HUES48 (cell line): ENCODE measurements at regions not wholly inside any gene's neighbourhood (a gene's known extent, or its start where the extent isn't known, plus 50 kb on each side); places are given as distances from the start of the nearest gene placed in this dataset.

Source experiments
- H3K27ac ChIP-seq: one replicate; pipeline ENCODE4 v1.7.0; 2013; ENCODE audit warnings: low read depth, low read length, inconsistent platforms
- H3K27me3 ChIP-seq: 2 replicates; pipeline ENCODE4 v1.6.1; 2013; ENCODE audit warnings: mild to moderate bottlenecking, low read length; ENCODE audit not compliant: control insufficient read depth, insufficient read depth
- H3K36me3 ChIP-seq: 2 replicates; pipeline ENCODE4 v1.6.1; 2013; ENCODE audit warnings: low read length; ENCODE audit not compliant: control insufficient read depth, insufficient read depth
- H3K4me1 ChIP-seq: 2 replicates; pipeline ENCODE4 v1.6.1; 2013; ENCODE audit warnings: mild to moderate bottlenecking, low read length; ENCODE audit not compliant: control insufficient read depth, insufficient read depth
- H3K4me3 ChIP-seq: 2 replicates; pipeline ENCODE4 v1.5.1; 2013; ENCODE audit warnings: mild to moderate bottlenecking, low read depth, low read length
- H3K9ac ChIP-seq: 2 replicates; pipeline ENCODE4 v1.6.1; 2013; ENCODE audit warnings: mild to moderate bottlenecking, low read depth, low read length, moderate library complexity
- H3K9me3 ChIP-seq: 2 replicates; pipeline ENCODE4 v1.6.1; 2013; ENCODE audit warnings: low read length; ENCODE audit not compliant: control insufficient read depth, insufficient read depth

DNA sequence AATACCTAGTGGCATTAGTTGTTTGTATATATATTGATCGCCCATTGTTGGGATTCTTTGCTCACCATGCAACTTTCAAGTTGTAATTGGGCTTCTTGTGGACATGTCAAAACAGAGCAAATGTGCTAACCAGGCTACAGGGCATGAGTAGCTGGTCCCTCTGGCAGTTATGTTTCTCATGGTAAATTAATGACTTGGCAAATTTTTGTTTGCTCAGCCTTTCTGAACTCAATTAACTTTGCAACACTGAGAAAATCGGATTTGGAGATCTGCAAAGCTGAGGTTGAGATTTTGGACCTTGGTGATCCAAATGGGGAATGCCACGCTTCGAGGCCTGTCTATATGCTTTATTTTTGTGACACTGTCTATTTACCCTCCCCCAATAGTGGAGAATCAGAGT lies 138.5 kb upstream of the PIRT start:
- H3K27me3 ChIP-seq: no peaks in the 10 kb centered on the region
- H3K36me3 ChIP-seq: no peaks in the 10 kb centered on the region
- no peak overlapping the region for H3K27ac ChIP-seq
- no peak overlapping the region for H3K4me3 ChIP-seq
- H3K9ac ChIP-seq: no peak overlapping the region
- no peaks in the 10 kb centered on the region for H3K4me1 ChIP-seq
- no peaks in the 10 kb centered on the region for H3K9me3 ChIP-seq

DNA sequence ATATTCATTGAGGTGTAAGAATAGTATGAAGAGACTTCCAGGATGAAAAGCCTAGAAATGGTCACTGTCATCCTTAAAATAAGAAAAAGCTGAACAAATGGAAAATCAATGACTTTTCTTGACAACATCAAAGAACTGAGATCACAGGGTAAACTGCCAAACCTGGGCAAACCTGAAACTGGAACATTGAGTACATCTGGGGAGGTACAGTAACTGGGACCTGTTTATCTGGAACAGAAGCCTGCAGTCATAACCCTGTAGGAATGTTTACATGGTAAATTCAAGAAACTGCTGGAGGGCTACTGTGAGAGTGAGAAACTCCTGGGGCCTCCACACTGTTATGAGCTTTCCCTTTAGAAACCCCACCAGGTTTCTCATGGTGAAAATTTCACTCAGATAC lies 130.1 kb upstream of the PIRT start:
- H3K27ac ChIP-seq: no peak overlapping the region
- no peaks in the 10 kb centered on the region for H3K9me3 ChIP-seq
- no peak overlapping the region for H3K9ac ChIP-seq
- no peaks in the 10 kb centered on the region for H3K27me3 ChIP-seq
- no peaks in the 10 kb centered on the region for H3K36me3 ChIP-seq
- H3K4me1 ChIP-seq: no peaks in the 10 kb centered on the region
- no peak overlapping the region for H3K4me3 ChIP-seq

DNA sequence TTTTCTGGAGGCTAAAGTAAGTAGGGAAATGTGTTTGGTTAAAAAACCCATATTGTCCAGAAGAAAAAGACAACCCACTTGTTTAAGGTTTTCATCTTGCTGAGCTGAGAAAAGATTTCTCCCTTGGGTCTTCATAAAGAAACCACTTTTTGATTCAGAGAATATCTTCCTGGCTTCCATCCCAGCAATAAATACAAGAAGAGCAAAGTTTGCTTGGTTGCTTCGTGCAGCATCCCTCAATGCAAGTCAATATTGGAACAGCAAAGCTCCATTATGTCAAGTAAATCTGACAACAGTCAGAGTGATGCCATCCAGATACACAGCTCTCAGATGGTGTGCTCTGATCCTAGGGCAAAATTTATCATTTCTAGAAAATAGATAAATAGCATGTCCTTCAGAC lies 118.9 kb upstream of the PIRT start:
- Histone ChIP-seq H3K27ac (no peak overlapping the region), H3K27me3 (no peaks in the 10 kb centered on the region), H3K4me1 (no peaks in the 10 kb centered on the region), H3K9ac (no peak overlapping the region), H3K4me3 (no peak overlapping the region), H3K9me3 (no peaks in the 10 kb centered on the region), H3K36me3 (no peaks in the 10 kb centered on the region)

DNA sequence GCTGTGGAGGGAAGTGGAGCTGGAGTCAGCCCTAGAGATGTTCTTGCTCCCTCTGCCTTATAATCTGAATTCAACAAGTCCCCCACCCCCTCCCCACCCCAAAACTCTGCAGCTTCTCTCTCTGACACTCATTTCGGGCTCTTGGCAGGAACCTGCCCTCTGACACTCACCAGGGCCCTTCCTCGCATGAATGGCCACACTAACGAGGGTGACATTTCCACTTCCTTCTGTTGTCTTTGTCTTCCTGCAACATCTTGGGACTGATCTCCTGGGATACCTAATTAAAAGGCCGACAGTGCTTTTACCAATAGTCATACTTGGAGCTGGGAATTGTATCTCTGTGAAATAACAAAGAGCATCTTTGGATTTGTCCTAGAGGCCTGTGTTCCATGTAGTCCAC lies 106.9 kb upstream of the PIRT start:
- Histone ChIP-seq H3K27ac (no peak overlapping the region), H3K4me1 (no peaks in the 10 kb centered on the region), H3K4me3 (no peak overlapping the region), H3K36me3 (no peaks in the 10 kb centered on the region), H3K9me3 (no peaks in the 10 kb centered on the region), H3K27me3 (no peaks in the 10 kb centered on the region), H3K9ac (no peak overlapping the region)

DNA sequence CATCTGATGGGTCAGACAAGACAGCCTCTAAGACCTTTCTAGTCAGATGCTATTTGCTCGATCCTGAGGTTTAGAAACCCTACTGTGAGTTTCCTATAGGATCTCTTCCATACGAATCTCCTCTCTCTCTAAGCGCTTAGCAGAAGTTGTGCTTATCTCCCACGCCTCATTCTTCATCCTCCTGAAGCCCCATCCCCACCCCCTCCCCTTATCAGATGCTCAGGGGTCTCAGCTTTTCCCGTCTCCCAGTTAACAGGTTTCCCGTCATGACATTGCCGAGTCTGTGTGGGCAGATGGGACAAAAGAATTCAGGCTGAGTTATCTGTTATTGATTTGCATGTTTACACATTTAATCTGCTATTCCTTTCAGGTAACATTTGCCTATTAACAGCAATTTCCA lies 99.0 kb upstream of the PIRT start:
- Histone ChIP-seq H3K27me3 (no peaks in the 10 kb centered on the region), H3K27ac (no peak overlapping the region), H3K4me3 (no peak overlapping the region), H3K4me1 (peaks cover 7% of the 10 kb centered on the region; the same call in 1 of the 2 replicates), H3K9ac (no peak overlapping the region), H3K36me3 (no peaks in the 10 kb centered on the region), H3K9me3 (no peaks in the 10 kb centered on the region)

DNA sequence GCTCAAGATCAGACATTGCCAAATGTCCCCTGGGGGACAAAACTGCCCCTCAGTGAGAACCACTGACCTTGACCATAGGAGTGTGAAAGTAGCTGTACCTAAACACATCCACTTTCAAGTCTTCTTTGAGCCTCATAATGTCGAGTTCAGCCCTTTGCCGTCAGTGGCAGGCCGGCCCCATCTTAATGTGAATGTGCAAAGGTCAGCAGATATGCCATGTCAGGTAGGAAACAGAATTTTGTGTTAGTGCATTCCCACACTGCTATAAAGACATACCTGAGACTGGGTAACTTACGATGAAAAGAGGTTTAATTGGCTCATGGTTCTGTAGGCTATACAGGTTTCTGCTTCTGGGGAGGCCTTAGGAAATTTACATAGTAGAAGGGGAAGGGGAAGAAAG lies 95.1 kb upstream of the PIRT start:
- Histone ChIP-seq H3K4me1 (peaks cover 5% of the 10 kb centered on the region), H3K9ac (no peak overlapping the region), H3K27ac (no peak overlapping the region), H3K4me3 (no peak overlapping the region), H3K9me3 (no peaks in the 10 kb centered on the region), H3K36me3 (no peaks in the 10 kb centered on the region), H3K27me3 (no peaks in the 10 kb centered on the region)

DNA sequence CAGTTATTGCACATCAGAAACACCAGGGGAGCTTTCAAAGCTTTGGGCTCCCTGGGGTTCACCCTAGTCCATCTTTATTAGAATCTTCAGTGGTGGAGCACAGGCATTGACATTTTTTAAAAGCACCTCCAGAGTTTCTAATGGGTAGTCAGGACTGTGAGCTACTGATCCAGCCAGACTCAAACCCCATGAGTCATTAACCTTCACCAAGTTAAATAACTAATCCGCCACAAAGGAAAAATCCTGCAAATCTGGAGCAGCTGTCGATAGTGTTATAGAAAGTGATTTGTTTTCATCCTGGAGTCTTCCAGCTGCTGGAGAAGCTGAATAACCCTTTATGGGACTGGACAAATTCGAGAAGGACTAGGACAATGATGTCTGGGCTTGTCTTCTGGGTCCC lies 93.2 kb upstream of the PIRT start:
- no peaks in the 10 kb centered on the region for H3K36me3 ChIP-seq
- H3K27me3 ChIP-seq: no peaks in the 10 kb centered on the region
- no peak overlapping the region for H3K9ac ChIP-seq
- H3K27ac ChIP-seq: no peak overlapping the region
- no peak overlapping the region for H3K4me3 ChIP-seq
- H3K4me1 ChIP-seq: peaks cover 11% of the 10 kb centered on the region
- no peaks in the 10 kb centered on the region for H3K9me3 ChIP-seq

DNA sequence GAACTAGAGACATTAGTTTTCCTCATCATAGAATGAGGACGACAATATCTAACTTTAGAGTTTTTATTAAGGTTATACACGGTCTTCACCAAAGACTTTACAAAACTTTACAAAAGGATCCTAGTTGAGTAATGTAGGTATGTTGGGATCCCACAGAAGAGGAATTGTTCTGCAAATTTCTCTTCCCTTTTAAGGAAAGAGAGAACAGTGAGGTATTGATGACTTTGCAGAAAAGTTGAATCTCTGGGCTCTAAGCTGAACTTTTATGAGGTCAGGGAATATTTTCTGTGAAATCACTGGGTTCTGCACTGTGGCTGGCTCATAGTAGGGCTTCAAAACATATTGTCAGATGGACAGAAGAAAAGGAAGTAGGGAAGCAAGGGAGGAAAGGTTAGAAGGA lies 89.8 kb upstream of the PIRT start:
- Histone ChIP-seq H3K9me3 (no peaks in the 10 kb centered on the region), H3K36me3 (no peaks in the 10 kb centered on the region), H3K9ac (no peak overlapping the region), H3K27ac (peak overlapping the region; percentile 59), H3K4me1 (peaks cover 11% of the 10 kb centered on the region), H3K27me3 (no peaks in the 10 kb centered on the region), H3K4me3 (no peak overlapping the region)

DNA sequence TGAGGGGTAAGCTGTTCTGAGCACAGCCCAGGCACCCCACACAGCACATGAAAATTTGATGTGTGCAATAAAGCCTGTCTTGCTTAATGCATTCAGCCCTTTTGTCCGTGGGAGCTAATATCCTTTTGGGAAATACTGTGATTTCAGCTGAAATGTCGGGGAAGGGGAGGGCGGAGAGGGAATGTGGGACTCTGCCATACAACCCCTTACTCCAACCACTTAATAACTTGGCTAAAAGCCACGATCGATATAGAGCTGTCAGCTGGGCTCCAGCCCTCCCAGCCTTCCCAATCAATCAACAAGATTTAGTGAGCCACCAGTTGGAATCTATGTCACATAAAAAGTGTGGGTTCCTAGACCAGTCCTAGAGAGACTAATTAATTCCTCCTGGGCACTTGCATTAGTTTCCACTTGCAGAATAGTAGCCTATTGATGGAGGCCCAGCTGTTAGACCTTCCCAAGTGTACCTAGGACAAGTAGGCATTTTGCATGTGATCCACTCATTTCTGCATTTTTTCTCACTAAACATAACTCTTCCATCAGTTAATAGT lies 82.7 kb upstream of the PIRT start:
- Histone ChIP-seq H3K27me3 (no peaks in the 10 kb centered on the region), H3K4me1 (no peaks in the 10 kb centered on the region), H3K27ac (no peak overlapping the region), H3K9ac (no peak overlapping the region), H3K4me3 (no peak overlapping the region), H3K9me3 (no peaks in the 10 kb centered on the region), H3K36me3 (no peaks in the 10 kb centered on the region)

DNA sequence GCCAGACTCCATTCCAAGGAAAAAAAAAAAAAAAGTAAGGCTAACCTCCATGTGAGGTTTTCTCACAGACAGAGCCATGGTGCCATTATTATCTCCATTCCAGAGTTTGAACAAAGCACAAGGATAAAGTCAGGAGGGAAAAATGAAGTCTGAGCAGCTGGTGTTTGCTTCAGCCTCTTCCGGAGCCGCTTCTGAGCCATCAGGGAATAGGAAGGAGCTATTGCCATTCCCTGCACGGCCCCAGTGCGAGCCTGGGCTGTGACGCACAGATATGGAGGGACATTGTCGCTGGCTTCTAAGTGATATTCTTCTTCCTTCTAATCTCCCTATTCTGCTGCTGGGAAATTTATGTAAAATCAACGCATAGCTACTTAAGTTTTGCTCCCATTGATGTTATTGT lies 69.5 kb upstream of the PIRT start:
- peaks cover 6% of the 10 kb centered on the region; the same call in 1 of the 2 replicates for H3K9me3 ChIP-seq
- no peak overlapping the region for H3K4me3 ChIP-seq
- H3K27ac ChIP-seq: no peak overlapping the region
- H3K27me3 ChIP-seq: no peaks in the 10 kb centered on the region
- no peaks in the 10 kb centered on the region for H3K4me1 ChIP-seq
- no peaks in the 10 kb centered on the region for H3K36me3 ChIP-seq
- no peak overlapping the region for H3K9ac ChIP-seq

DNA sequence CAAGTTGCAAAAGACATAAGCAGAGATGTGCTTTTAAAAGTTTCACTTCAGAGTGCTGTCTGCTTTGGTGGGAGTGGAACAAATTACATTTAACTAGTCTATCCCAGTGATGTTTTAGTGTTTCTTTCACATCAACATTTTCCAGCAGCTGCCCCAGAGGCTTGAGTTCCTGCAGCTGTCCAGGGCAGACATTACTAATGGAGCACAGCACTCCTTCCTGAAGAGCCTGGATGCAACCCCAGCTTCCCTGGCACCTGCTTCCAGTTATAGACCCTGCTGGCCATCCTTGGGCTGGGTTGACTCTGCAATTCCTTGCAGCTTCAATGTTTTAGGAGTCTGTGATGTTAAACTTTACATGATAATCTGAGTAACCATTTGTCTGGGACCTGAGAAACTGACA lies 61.4 kb upstream of the PIRT start:
- Histone ChIP-seq H3K27me3 (no peaks in the 10 kb centered on the region), H3K9ac (no peak overlapping the region), H3K4me3 (no peak overlapping the region), H3K36me3 (no peaks in the 10 kb centered on the region), H3K27ac (no peak overlapping the region), H3K9me3 (no peaks in the 10 kb centered on the region), H3K4me1 (no peaks in the 10 kb centered on the region)

DNA sequence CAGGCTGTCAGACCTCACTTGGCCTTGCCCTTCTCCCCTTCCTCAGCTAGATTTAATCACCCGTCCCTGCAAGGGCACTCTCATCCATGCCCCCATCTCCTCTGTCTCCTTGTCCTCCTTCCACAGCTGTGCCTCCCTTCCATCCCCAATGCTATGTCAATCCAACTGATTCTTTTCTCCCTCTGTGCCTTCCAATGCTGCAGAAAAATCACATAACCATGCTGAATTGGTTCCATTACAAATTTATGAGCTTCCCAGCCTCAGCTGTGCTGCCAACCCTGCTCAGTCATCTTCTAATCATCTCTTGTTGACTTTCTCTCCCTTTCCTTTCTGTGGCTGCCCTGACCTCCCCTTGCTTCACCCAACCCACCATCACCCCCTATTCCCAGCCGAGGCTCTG lies 56.3 kb upstream of the PIRT start:
- Histone ChIP-seq H3K36me3 (no peaks in the 10 kb centered on the region), H3K27ac (no peak overlapping the region), H3K4me3 (no peak overlapping the region), H3K9ac (no peak overlapping the region), H3K4me1 (no peaks in the 10 kb centered on the region), H3K9me3 (no peaks in the 10 kb centered on the region), H3K27me3 (no peaks in the 10 kb centered on the region)
